ENCODE measurements at regions not wholly inside any gene's neighbourhood (a gene's known extent, or its start where the extent isn't known, plus 50 kb on each side); places are given as distances from the start of the nearest gene placed in this dataset.

GRCh38 chr13:26950968-26951367 lies 190.4 kb upstream of the GPR12 start (continued):
- no peak for TF ChIP-seq JUND (IDR thresholded peaks at IDR 0.05; ENCODE audit: low read length)
- TF ChIP-seq SUZ12 (IDR thresholded peaks at IDR 0.05; ENCODE audit: low read length), result no peak
- TF ChIP-seq NRF1 (IDR thresholded peaks at IDR 0.05; ENCODE audit: low read depth, low read length), result no peak

Measured in H1 (cell line).